HG03457 (cell line): ENCODE measurements at regions not wholly inside any gene's neighbourhood (a gene's known extent, or its start where the extent isn't known, plus 50 kb on each side); places are given as distances from the start of the nearest gene placed in this dataset.

Experiments used
- ATAC-seq: cut with Tn5 transposase; IDR thresholded peaks from one replicate; pipeline ENCODE4 v1.9.1; 2021; ENCODE audit warnings: moderate number of reproducible peaks; ENCODE audit not compliant: unreplicated experiment

GRCh38 chr9:71590362-71590761 is 178.0 kb downstream of the CEMIP2 start:
- no peak for ATAC-seq

- ATAC-seq, result no peak
Measured at GRCh38 chr9:71589612-71590011, 178.7 kb downstream of the CEMIP2 start.

- ATAC-seq, result no peak
Measured at GRCh38 chr9:71587576-71588362, 180.5 kb downstream of the CEMIP2 start.

- ATAC-seq, result no peak
Measured at GRCh38 chr9:71583792-71584191, 184.5 kb downstream of the CEMIP2 start.

GRCh38 chr9:71582347-71582746 is 186.0 kb downstream of the CEMIP2 start:
- no peak for ATAC-seq

GRCh38 chr9:71581101-71581500 is 187.2 kb downstream of the CEMIP2 start:
- ATAC-seq, result no peak

GRCh38 chr9:71571186-71571585 is 197.1 kb downstream of the CEMIP2 start:
- no peak for ATAC-seq

- ATAC-seq, result no peak
Measured at GRCh38 chr9:71567890-71568289, 200.4 kb downstream of the CEMIP2 start.

- ATAC-seq, result no peak
Measured at GRCh38 chr9:71562140-71562539, 206.2 kb downstream of the CEMIP2 start.

- ATAC-seq, result no peak
Measured at GRCh38 chr9:71557310-71557709, 211.0 kb downstream of the CEMIP2 start.

GRCh38 chr9:71552480-71552879 is 215.8 kb downstream of the CEMIP2 start:
- ATAC-seq, result no peak

GRCh38 chr9:71549023-71549422 is 219.3 kb downstream of the CEMIP2 start:
- no peak for ATAC-seq

- no peak for ATAC-seq
Measured at GRCh38 chr9:71544464-71544863, 223.8 kb downstream of the CEMIP2 start.

- ATAC-seq, result no peak
Measured at GRCh38 chr9:71541436-71541835, 226.9 kb downstream of the CEMIP2 start.

GRCh38 chr9:71524996-71525580 is 243.2 kb downstream of the CEMIP2 start:
- ATAC-seq, result no peak

- ATAC-seq, result no peak
Measured at GRCh38 chr9:71524516-71524915, 243.8 kb downstream of the CEMIP2 start.

GRCh38 chr9:71521132-71521531 is 247.2 kb downstream of the CEMIP2 start:
- ATAC-seq, result no peak

GRCh38 chr9:71519098-71519696 is 249.1 kb downstream of the CEMIP2 start:
- ATAC-seq, result no peak

- ATAC-seq, result no peak
Measured at GRCh38 chr9:71518045-71518827, 250.1 kb downstream of the CEMIP2 start.

- no peak for ATAC-seq
Measured at GRCh38 chr9:71515626-71516025, 252.7 kb downstream of the CEMIP2 start.

- ATAC-seq, result no peak
Measured at GRCh38 chr9:71515107-71515506, 253.2 kb downstream of the CEMIP2 start.
